Mesenchymal stem cell (in vitro differentiated cells and primary cell): ENCODE measurements at regions not wholly inside any gene's neighbourhood (a gene's known extent, or its start where the extent isn't known, plus 50 kb on each side); places are given as distances from the start of the nearest gene placed in this dataset.

Source experiments
- DNase-seq: peaks from one replicate; pipeline ENCODE4 v3.0.0-alpha.2; 2013
- H2AFZ ChIP-seq: one replicate; pipeline ENCODE4 v1.6.1; 2013; ENCODE audit warnings: low read depth, mild to moderate bottlenecking, control low read depth, inconsistent platforms, low read length, moderate library complexity
- H2AK5ac ChIP-seq: 2 replicates; pipeline ENCODE4 v1.6.1; 2013; ENCODE audit warnings: low read length, moderate library complexity, mild to moderate bottlenecking, inconsistent platforms; ENCODE audit not compliant: severe bottlenecking
- H2BK120ac ChIP-seq: one replicate; pipeline ENCODE4 v1.6.1; 2013; ENCODE audit warnings: low read depth, mild to moderate bottlenecking, inconsistent platforms, low read length, moderate library complexity
- H2BK12ac ChIP-seq, 2 experiments: one replicate each; pipeline ENCODE4 v1.6.1; 2013; ENCODE audit warnings: inconsistent platforms in 2 of 2, low read length in 2 of 2, mild to moderate bottlenecking in 2 of 2, moderate library complexity in 2 of 2, control low read depth in 1 of 2
- H2BK15ac ChIP-seq: one replicate; pipeline ENCODE4 v1.6.1; 2013; ENCODE audit warnings: mild to moderate bottlenecking, low read depth, inconsistent platforms; ENCODE audit not compliant: poor library complexity, severe bottlenecking
- H2BK5ac ChIP-seq: 2 replicates; pipeline ENCODE4 v1.6.1; 2013; ENCODE audit warnings: low read depth, mild to moderate bottlenecking, low read length, control low read depth, inconsistent platforms; ENCODE audit not compliant: poor library complexity, severe bottlenecking
- H3K14ac ChIP-seq, 2 experiments: one replicate each; pipeline ENCODE4 v1.6.1; 2013; ENCODE audit warnings: inconsistent platforms in 2 of 2, low read length in 2 of 2, control low read depth in 1 of 2, mild to moderate bottlenecking in 1 of 2, moderate library complexity in 1 of 2
- H3K18ac ChIP-seq, 2 experiments: one replicate each; pipeline ENCODE4 v1.6.1; 2013; ENCODE audit warnings: inconsistent platforms in 2 of 2, low read length in 2 of 2, control low read depth in 1 of 2, low read depth in 1 of 2, mild to moderate bottlenecking in 1 of 2
- H3K23ac ChIP-seq, 2 experiments: one replicate each; pipeline ENCODE4 v1.6.1; 2013; ENCODE audit warnings: inconsistent platforms in 2 of 2, low read length in 2 of 2, mild to moderate bottlenecking in 2 of 2, moderate library complexity in 2 of 2, control low read depth in 1 of 2
- H3K27ac ChIP-seq: 2 replicates; pipeline ENCODE4 v1.5.1; 2013; ENCODE audit warnings: mild to moderate bottlenecking, moderate library complexity, low read length, control low read depth, inconsistent platforms; ENCODE audit not compliant: poor library complexity, severe bottlenecking
- H3K27me3 ChIP-seq, 2 experiments: 2 replicates each; pipeline versions ENCODE4 v1.6.1 to v1.7.0; 2013; ENCODE audit warnings: low read length in 2 of 2, mild to moderate bottlenecking in 2 of 2, moderate library complexity in 2 of 2, control low read depth in 1 of 2, inconsistent platforms in 1 of 2; ENCODE audit not compliant: control insufficient read depth in 1 of 2, insufficient read depth in 1 of 2
- H3K36me3 ChIP-seq, 2 experiments: 2 replicates each; pipeline versions ENCODE4 v1.6.1 to v1.7.0; 2013; ENCODE audit warnings: low read length in 2 of 2, control low read depth in 1 of 2, inconsistent platforms in 1 of 2, low read depth in 1 of 2, mild to moderate bottlenecking in 1 of 2; ENCODE audit not compliant: insufficient read depth in 2 of 2, control insufficient read depth in 1 of 2
- H3K4ac ChIP-seq, 2 experiments: one replicate each; pipeline ENCODE4 v1.6.1; 2013; ENCODE audit warnings: inconsistent platforms in 2 of 2, low read length in 2 of 2, mild to moderate bottlenecking in 2 of 2, moderate library complexity in 2 of 2, control low read depth in 1 of 2, low read depth in 1 of 2
- H3K4me1 ChIP-seq: 2 replicates; pipeline ENCODE4 v1.6.1; 2013; ENCODE audit warnings: low read depth, low read length, control low read depth; ENCODE audit not compliant: control insufficient read depth, insufficient read depth
- H3K4me2 ChIP-seq: 2 replicates; pipeline ENCODE4 v1.6.1; 2013; ENCODE audit warnings: low read length, mild to moderate bottlenecking, inconsistent platforms; ENCODE audit not compliant: poor library complexity, severe bottlenecking
- H3K4me3 ChIP-seq, 2 experiments: 2 replicates each; pipeline versions ENCODE4 v1.5.1 to v1.7.0; 2013; ENCODE audit warnings: low read length in 2 of 2, mild to moderate bottlenecking in 2 of 2, control low read depth in 1 of 2, low read depth in 1 of 2; ENCODE audit not compliant: insufficient read depth in 1 of 2
- H3K79me1 ChIP-seq: replicated peaks from 2 replicates; pipeline ENCODE4 v1.6.1; 2013; ENCODE audit warnings: mild to moderate bottlenecking, control low read depth, low read length, inconsistent platforms; ENCODE audit not compliant: poor library complexity, severe bottlenecking
- H3K9ac ChIP-seq: 2 replicates; pipeline ENCODE4 v1.7.0; 2013; ENCODE audit warnings: mild to moderate bottlenecking, low read length, moderate library complexity
- H3K9me3 ChIP-seq: 2 replicates; pipeline ENCODE4 v1.7.0; 2013; ENCODE audit warnings: mild to moderate bottlenecking, low read length; ENCODE audit not compliant: control insufficient read depth
- H4K8ac ChIP-seq: one replicate; pipeline ENCODE4 v1.6.1; 2013; ENCODE audit warnings: inconsistent platforms, mild to moderate bottlenecking, low read length, moderate library complexity
- H4K91ac ChIP-seq: one replicate; pipeline ENCODE4 v1.6.1; 2013; ENCODE audit warnings: mild to moderate bottlenecking, low read length, inconsistent platforms
- WGBS: methylation state at CpG from one replicate; pipeline ENCODE4 v1.1.7; 2013; ENCODE audit warnings: mixed read lengths; 5-methylcytosine and 5-hydroxymethylcytosine counted together

DNA sequence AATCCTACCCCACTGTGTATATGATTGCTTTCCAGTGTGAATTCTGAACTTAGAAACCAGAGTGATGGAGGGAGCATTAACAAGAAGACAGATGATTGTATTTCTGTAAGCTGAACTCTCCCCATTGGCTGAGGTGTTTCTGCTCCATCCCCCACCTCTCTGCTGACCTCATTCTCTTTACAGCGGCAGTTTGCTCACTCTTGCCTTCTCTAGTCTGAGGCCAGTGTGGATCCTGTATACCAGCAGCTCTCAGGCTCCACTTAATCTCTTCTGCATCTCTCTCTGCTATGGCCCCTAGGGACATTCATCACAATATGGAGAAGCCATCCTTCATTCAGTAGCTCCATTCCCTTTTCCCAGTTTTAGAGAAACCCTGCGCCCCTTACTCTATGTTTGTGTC lies 358.8 kb downstream of the MAN2A1 start:
- Histone ChIP-seq H3K36me3 (no peaks in the 10 kb centered on the region), H3K4me1 (no peaks in the 10 kb centered on the region), H4K91ac (no peak overlapping the region), H2BK12ac (no peak overlapping the region), H3K23ac (no peak overlapping the region), H2BK120ac (no peak overlapping the region), H2AK5ac (no peak overlapping the region), H3K4me2 (no peak overlapping the region), H2BK5ac (no peak overlapping the region), H4K8ac (no peak overlapping the region), H3K14ac (no peak overlapping the region), H3K4ac (no peak overlapping the region), H3K9ac (no peak overlapping the region), H3K9me3 (no peaks in the 10 kb centered on the region), H3K27ac (no peak overlapping the region), H3K18ac (peak overlapping the region in 1 of 2 experiments; percentile 21), H2AFZ (no peak overlapping the region), H3K79me1 (no peaks in the 10 kb centered on the region), H3K4me3 (no peak overlapping the region), H3K27me3 (peaks cover 4 to 31% of the 10 kb centered on the region in 2 experiments), H2BK15ac (no peak overlapping the region)
- no peak for DNase-seq
- WGBS: 26% methylated on average over 1 of the region's 2 CpGs

- Histone ChIP-seq H3K23ac (no peak overlapping the region), H3K4me2 (no peak overlapping the region), H3K4me1 (no peaks in the 10 kb centered on the region), H2BK12ac (no peak overlapping the region), H2AFZ (no peak overlapping the region), H2BK120ac (no peak overlapping the region), H3K9me3 (no peaks in the 10 kb centered on the region), H3K18ac (no peak overlapping the region), H2BK5ac (no peak overlapping the region), H4K91ac (no peak overlapping the region), H2BK15ac (no peak overlapping the region), H3K27me3 (peaks cover 4 to 31% of the 10 kb centered on the region in 2 experiments), H3K27ac (no peak overlapping the region), H4K8ac (no peak overlapping the region), H3K79me1 (no peaks in the 10 kb centered on the region), H3K4me3 (no peak overlapping the region), H3K9ac (no peak overlapping the region), H3K14ac (no peak overlapping the region), H3K4ac (no peak overlapping the region), H2AK5ac (no peak overlapping the region), H3K36me3 (no peaks in the 10 kb centered on the region)
- no peak for DNase-seq
- WGBS: 95% methylated on average over 2 of the region's 2 CpGs
Measured at GRCh38 chr5:110049816-110050215, 360.1 kb downstream of the MAN2A1 start.

- H3K79me1 ChIP-seq: no peaks in the 10 kb centered on the region
Measured at GRCh38 chr5:110050640-110051345, 361.1 kb downstream of the MAN2A1 start.

DNA sequence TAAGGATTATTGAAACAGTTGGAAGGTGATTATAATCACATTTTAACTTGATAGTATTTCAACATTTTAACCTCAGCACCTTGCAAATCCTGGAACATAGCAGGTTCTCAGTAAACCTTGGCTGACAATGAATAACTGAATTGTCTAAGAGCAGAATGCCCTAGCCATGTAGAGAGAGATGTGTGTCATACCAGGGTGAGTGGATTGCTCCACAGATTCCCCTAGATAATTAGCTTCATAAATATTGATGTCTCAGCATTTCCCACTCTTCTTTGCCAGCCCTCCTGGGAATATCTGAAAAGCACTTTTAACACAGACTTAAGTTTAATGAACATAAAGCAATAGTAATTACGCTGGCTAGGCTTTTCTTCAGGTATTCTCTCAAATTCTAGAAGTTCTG lies 363.5 kb downstream of the MAN2A1 start:
- H2BK5ac ChIP-seq: no peak overlapping the region
- no peak overlapping the region for H3K4me3 ChIP-seq
- no peak overlapping the region for H3K27ac ChIP-seq
- H2AK5ac ChIP-seq: no peak overlapping the region
- H3K9me3 ChIP-seq: no peaks in the 10 kb centered on the region
- H2BK15ac ChIP-seq: no peak overlapping the region
- H4K8ac ChIP-seq: no peak overlapping the region
- DNase-seq: peak; percentile 18
- H3K4me1 ChIP-seq: no peaks in the 10 kb centered on the region
- no CpG with 5 or more reads among the region's 1 CpG for WGBS
- H3K18ac ChIP-seq: no peak overlapping the region
- H4K91ac ChIP-seq: no peak overlapping the region
- H2AFZ ChIP-seq: no peak overlapping the region
- H2BK120ac ChIP-seq: no peak overlapping the region
- no peak overlapping the region for H3K9ac ChIP-seq
- no peak overlapping the region for H2BK12ac ChIP-seq
- peaks cover 4 to 23% of the 10 kb centered on the region in 2 experiments for H3K27me3 ChIP-seq
- H3K23ac ChIP-seq: no peak overlapping the region
- no peak overlapping the region for H3K4me2 ChIP-seq
- no peaks in the 10 kb centered on the region for H3K36me3 ChIP-seq
- H3K4ac ChIP-seq: no peak overlapping the region
- H3K14ac ChIP-seq: no peak overlapping the region
- no peaks in the 10 kb centered on the region for H3K79me1 ChIP-seq

More at GRCh38 chr5:110050640-110051345, 361.1 kb downstream of the MAN2A1 start:
- H2BK15ac ChIP-seq: no peak overlapping the region
- H3K14ac ChIP-seq: no peak overlapping the region
- no peak overlapping the region for H3K18ac ChIP-seq
- H2BK12ac ChIP-seq: no peak overlapping the region
- H4K8ac ChIP-seq: no peak overlapping the region
- no peak overlapping the region for H3K4me2 ChIP-seq
- H2AK5ac ChIP-seq: no peak overlapping the region
- no peak overlapping the region for H4K91ac ChIP-seq
- H3K9me3 ChIP-seq: no peaks in the 10 kb centered on the region
- H2BK5ac ChIP-seq: no peak overlapping the region
- no peak overlapping the region for H3K9ac ChIP-seq
- H2AFZ ChIP-seq: no peak overlapping the region
- no peak for DNase-seq
- no peak overlapping the region for H3K4ac ChIP-seq
- no peaks in the 10 kb centered on the region for H3K4me1 ChIP-seq
- over 99% methylated on average over 3 of the region's 5 CpGs for WGBS
- peaks cover 4 to 31% of the 10 kb centered on the region in 2 experiments for H3K27me3 ChIP-seq
- H3K27ac ChIP-seq: no peak overlapping the region
- no peak overlapping the region for H3K4me3 ChIP-seq
- no peak overlapping the region for H3K23ac ChIP-seq
- H2BK120ac ChIP-seq: no peak overlapping the region
- H3K36me3 ChIP-seq: no peaks in the 10 kb centered on the region
